T-helper 1 cell treated with Interleukin-12 subunit alpha and Interleukin-12 subunit beta and Interleukin-4 antibody, amounts not matched to agents 30 ng/mL and 1 ng/mL, for 36 hours (primary cell): ENCODE measurements at regions not wholly inside any gene's neighbourhood (a gene's known extent, or its start where the extent isn't known, plus 50 kb on each side); places are given as distances from the start of the nearest gene placed in this dataset.
"Not testable (repeated sequence)": the region's sequence is repeated elsewhere in the genome, so short reads cannot be mapped to it uniquely, and the experiment has no call there.

ENCODE experiments used
- intact Hi-C: fragments of 100-400 bp; cut with micrococcal nuclease; formaldehyde crosslinking; loops from one replicate; pipeline ENCODE4 v1.15.1; 2024

DNA sequence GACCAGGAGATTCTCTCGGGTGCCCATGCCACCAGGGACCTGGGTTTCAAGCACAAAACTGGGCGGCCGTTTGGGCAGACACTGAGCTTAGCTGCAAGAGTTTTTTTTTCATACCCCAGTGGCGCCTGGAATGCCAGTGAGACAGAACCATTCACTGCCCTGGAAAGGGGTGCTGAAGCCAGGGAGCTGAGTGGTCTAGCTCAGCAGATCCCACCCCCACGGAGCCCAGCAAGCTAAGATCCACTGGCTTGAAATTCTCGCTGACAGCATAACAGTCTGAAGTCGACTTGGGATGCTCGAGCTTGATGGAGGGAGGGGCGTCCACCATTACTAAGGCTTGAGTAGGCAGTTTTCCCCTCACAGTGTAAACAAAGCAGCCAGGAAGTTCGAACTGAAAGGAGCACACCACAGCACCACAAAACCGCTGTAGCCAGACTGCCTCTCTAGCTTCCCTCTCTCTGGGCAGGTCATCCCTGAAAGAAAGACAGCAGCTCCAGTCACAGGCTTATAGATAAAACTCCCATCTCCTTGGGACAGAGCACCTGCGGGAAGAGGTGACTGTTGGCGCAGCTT, 157.7 kb downstream of the GIPC2 start:
- intact Hi-C loops: not testable (repeated sequence)

DNA sequence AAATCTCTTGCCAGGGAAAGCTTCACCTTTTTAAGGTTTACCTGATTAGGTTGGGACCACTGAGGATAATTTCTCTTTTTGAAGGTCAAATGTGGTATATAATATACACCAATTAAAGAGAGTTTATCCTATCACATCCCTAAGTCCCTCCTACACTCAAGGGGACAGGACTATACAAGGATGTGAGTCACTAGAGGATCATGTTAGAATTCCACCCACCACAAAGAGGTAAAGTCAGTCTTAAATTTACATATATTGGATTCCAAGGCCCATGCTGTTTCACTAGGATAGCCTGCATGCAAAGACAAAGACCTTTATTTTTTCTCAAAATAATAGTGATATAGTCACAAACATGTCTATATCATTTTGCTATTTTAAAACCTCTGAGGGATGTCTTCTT, 164.4 kb downstream of the GIPC2 start:
- intact Hi-C loops: no loop called here

DNA sequence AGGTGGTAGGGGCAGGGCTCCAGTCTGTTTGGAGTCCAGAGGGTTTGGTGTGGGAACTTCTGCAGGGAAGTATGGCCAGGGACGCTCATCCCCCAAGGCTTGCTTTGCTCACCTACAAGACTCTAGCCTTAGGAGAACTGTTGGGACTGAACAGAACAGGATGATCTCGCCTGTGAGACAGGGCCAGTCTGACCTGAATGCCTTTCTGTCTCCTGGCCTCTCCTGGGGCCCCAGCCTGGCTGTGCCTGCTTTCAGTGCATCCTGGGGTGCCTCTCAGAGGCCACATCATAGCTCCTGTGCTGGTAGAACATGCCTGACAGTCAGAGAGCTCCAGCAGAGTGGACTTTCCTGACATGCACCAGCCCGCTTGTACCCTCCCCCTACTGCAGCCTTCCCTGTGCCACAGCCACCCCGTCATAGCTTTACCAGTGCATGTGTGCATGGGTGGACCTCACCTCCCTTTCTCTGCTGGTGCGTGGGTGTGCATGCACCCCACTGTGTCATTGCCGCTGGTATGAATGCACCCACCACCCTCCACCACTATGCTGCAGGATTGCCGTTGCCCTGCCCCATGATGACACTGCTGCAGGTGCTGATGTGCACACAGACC, 165.8 kb downstream of the GIPC2 start:
- intact Hi-C loops: no loop called here

DNA sequence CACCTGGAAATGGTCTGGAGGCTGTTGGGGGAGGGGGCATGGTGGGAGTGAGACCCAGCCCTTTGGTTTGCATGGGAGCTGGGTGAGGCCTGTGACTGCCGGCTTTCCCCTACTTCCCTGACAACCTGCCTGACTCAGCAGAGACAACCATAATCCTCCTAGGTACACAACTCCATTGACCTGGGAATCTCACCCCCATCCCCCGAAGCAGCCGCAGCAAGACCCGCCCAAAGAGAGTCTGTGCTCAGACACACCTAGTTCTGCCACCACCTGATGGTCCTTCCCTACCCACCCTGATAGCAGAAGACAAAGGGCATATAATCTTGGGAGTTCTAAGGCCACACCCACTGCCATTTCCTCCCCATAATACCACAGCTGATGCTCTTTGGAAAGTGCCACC, 168.6 kb downstream of the GIPC2 start:
- intact Hi-C loops: no loop called here

DNA sequence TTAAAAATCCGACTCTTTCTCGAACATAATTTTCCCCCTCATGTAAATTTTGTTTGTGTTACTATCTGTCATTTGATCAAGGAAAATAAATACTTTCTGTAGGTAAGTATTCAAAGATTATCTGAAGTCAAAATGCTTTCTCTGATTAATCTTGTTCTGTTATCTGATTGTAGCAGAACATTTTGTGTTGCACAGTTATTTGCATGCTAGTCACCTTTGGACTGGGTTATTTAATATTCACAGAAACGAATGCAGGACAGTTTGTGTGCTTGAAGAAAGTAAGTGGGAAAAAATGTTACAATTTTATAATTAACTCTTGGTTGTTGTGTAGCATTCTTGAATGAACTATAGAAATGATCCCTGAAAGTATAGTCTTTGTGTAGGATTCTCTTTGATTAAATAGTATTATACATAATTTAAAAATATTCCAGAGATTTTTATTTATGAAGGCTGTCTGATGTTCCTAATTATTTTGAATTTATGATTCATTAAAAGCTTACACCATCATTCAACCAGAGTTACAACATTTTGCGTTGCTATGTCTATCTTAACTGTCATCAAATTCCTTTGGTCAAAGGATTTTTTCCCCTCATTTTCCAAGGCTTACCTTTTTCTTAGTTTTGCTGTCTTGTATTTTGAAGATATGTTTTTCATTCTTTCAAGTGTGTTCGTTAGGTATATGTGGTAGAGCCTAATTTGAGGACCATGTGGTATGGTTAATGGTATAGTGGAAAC, 176.6 kb downstream of the GIPC2 start:
- intact Hi-C loops: no loop called here

DNA sequence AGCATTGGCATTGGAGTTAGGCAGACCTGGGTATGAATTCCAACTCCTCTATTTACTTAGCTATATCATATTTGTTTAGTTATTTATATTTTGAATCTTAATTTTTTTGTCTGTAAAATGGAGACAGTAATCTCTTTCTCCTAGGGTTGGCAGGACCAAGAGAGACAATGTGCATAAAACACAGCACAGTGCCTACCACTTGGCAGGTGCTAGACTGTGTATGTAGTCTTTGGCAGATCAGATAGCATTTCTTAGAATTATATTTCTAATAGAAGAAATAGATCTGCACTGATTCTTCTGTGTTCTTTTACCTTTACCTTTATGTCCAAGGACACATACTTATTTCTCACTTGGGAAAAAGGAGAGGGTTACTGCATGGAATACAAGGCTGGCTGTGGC, 177.2 kb downstream of the GIPC2 start:
- intact Hi-C loops: no loop called here

DNA sequence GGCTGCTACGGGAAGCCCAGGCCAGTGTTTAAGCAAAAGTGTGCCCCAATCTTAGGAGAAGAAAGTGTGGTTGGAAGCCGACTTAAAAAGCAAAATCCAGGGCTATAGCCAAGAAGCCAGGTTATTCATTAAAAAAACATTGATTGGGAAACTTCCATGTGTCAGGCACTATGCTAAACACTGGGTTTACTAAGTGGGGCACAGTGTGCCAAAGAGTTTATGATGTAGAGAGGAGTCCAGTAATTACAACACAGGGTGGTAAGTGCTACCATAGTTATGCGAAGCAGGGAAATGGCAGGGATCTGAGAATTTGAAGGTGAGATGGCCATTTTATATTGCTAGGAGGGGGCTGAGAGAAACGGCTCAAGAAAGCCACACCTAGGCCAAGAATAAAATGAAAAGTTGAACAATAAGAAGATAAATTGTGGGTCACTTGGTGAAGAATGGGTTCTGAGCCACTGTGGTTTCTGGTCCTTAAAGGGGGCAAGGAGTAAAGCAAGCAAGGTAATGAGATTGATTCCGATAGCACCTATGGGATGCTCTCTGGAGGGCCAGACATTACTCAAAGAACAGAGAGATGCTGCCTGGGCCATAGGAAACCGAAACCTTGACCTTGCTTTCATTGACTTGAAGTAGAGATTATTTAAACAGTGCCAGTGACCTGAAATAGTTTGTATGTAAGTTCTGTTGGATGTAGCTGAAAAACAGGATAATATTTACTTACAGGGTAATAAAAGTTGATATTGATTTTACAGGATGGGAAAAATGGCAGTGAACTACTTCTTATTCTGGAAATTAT, 177.8 kb downstream of the GIPC2 start:
- intact Hi-C loops: no loop called here

DNA sequence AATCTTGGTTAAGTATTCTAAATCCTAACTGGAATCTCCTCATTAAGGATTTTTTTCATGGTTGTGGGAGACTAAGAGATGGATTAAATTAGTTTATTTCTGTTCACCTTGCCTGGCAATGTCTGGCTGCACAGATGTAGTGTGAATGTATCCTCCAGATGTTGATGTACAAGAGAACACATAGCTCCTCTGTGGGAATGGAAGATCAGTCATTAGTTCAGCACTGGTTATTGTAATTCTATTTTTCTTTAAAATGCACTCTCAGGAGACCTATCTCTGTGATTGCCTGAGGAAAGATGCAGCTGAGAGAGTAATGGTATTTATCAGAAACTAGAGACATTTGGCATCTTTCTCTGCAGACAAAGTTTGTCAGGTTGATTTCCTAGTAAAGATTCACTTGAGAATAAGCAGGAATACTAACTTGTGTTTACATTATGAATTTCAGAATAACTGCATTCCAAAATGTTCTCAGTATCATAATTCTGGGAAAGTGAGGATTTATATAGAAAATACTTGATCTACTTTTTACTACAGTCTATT, 178.6 kb downstream of the GIPC2 start:
- intact Hi-C loops: no loop called here

DNA sequence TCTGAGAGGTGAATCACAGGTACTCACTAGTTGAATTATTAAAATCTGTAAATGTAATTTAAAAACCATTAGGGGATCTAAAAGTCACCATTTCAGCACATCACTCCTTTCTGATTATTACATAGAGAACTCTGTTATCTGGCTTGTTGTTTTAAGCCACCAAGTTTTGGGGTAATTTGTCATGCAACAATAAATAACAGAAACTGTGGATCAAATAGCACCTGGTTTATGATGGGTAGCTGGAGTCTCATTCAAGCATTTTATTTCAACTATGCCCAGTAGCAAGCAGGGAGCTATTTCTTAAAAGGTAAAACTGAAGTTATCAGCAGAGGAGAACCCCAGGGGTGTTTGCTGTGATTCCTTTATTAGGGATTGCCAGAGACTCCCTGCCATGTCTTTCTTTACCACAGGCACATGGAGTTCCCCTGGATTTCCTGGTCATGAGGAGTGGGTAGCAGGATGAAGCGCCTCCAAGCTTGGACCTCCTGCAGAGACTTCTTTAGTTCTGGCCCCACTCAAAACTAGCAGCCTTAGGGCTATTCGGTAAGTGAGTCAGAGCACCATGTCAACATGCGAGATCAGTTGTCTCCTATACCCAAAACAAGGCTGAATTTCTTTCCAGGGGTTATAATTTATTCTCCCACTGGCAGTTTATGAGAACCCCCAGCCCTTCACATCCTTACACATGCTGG, 179.2 kb downstream of the GIPC2 start:
- intact Hi-C loops: no loop called here

DNA sequence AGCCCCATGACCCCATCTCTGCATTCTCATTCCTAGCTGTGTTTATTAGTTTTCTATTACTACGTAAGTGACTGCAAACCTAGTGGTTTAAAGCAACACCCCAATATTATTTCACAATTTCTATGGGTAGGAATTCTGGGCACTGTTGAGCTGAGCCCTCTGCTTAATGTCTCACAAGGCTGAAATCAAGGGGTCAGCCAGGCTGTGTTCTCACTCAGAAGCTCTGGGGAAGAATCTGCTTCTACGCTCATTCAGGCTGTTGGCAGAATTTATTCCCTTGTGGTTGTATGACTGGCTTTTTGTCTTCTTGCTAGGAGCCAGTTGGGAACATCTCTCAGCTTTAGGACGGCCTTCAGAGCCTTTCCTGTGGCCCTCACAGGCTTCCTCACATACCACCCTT, 181.0 kb downstream of the GIPC2 start:
- intact Hi-C loops: no loop called here

DNA sequence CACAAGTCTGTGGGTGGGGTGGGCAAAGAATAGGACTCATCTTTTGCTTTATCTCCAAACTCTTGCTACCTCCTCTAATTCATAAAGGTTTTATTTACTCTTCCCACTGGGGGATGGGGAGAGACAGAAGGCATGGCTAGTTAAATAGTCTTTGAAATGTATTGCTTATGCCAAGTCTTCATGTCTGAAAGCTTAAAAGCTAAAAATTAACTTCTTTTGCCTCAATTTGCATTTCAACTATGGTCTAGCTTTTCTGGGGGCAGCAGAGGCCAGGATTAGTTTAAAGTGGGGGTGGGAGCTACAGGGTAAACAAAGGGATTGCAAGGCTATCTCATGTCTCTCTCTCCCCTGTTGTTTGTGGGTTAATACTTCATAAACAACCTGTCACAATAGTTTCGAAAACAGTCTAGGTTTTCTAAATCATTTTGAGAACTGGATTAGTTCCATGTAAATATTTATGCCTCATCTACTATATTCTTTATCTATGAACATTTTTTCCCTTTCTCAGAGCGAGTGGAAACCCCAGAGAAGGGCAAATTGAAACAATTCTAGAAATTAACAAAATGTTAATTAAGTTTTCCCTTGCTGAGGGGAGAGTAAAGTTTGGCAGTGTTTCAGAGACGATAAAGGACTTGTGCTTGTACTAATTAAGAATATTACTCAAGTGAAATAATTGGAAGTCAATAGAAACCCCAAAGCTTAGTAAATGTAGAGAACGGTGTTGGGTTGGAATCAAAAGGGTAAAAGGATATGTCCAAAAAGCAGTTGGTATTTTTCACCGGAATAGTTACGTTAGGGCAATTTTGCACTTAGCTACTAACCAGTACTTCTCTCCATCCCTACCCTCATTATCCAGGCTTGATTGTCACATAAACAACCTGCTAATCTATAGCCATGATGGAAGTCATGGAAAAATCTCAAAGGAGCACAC, 182.2 kb downstream of the GIPC2 start:
- intact Hi-C loops: no loop called here

DNA sequence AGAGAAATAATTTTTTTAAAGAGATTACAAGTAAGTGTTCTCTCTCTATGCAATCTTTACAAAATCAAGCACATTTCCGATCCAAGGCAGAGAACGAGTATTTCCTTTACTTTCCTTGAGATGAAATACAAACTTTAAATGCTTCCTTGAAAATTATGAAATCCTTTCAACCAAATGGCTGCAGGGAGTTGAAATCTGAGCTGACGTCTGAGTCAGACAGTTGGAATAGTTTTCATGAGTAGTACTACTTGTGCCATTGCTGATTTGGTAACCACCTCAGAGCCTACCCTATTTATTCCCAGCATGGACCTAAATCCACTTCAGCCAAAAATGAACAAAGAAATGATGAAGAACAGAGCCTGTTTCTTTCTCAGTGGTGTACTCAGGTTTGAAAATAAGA, 183.6 kb downstream of the GIPC2 start:
- intact Hi-C loops: no loop called here

DNA sequence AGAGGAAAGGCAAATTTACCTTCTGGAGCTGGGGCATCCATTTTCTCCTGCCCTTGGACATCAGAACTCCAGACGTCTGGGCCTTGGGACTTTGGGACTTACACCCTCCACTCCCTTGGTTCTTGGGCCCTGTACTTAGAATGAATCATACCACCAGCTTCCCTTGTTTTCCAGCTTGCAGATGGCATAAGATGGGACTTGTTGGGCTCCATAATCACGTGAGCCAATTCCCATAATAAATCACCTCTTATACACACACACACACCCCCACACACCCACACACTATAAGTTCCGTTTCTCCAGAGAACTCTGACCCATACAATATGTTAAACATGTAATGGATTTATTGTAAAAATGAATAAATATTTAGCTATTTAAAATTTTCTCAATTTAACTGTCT, 185.7 kb downstream of the GIPC2 start:
- intact Hi-C loops: no loop called here

DNA sequence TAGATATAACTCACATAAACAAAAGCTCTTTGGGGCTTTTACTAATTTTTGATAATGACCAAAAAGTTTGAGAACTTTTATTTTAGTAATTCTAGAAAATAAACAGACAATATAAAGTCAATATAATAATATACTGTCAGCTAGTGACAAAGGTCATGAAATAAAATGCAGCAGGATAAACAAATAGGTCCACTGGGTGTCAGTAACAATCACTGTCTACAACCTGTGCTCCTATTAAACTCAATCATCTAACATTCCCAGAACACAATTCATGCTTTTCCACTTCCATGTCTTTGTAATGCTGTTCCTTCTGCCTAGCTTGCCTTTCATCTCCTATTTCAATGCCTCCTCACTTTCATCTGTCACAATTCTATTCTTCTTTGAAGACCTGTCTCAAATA, 186.1 kb downstream of the GIPC2 start:
- intact Hi-C loops: no loop called here

DNA sequence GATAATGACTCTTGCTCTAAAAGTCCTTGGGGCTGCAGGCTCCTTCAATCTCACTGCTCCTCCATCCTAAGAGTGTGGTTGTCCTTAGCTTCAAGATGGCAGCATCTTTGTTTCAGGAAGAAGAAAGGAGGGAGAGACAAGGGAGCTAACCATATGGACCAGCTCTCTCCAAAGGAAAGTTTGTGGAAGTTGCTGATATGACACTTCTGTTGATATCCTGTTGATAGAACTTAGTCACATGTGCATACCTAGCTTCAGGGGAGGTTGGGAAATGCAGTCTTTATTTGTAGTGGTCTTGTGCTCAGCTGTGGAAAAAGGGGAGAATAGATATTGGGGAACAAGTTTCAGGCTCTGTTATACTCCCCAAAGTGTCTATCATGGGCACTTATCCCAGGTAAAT, 186.9 kb downstream of the GIPC2 start:
- intact Hi-C loops: no loop called here

DNA sequence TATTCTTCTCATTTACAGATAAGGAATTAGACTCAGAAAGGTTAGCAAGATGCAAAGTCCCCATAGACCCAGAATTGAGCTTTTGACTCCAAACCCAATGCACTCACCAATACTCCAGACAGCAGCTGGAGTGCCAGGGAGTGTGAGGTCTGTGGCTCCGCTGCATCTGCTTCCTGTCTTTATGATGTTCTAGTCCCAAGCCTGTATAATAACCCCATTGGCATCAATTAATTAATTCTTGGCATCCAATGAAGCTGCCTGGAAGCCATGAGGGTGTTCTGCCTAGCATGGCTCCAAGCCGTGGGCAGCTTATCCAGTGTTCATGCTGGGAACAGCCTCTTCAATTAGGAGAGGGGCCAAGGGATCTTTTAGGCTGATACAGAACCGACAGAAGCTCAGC, 188.7 kb downstream of the GIPC2 start:
- intact Hi-C loops: no loop called here

DNA sequence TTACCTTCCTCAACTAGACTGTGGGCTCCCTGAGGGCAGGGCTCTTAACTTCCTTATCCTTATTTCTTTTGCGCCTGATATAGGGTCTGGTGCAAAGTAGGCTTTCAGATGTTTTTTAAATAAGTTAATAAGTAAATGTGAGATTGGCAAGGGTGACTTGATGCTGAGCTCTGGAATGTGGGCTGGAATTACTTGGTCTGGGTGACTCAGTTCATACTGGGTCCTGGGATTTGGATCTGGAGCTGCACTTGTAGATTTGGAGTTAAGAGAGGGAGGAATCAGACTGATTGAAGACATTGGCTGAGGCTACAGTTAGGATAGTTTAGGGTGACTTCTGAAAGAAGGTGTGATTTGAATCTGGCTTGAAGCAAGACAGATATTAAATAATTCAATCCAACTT, 190.9 kb downstream of the GIPC2 start:
- intact Hi-C loops: no loop called here

DNA sequence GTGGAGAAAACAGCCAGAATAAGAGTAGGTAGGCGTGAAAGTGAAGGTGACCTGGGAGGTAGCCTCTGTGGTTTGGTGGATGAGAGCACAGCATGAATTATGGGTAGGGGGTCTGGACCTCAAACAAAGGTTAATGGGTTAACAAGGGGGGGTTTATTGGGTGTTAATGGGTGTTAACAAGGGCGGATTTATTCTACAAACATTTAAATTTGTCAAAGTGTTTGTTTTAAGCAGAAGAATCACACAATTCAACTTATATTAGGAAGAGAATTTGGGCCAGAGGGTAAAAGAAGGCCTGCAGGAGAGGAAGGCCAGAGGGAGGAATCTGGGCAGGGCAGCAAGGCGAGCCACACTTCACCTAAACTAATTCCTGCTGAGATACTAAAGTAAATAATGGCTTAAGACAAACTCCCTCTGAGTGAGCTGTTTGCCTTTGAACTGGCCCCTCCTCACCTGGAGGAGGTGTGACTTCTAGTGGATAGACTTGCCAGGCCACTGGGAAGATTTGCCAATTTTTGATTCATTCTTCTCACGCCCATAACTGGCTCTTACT, 191.7 kb downstream of the GIPC2 start:
- intact Hi-C loops: no loop called here

DNA sequence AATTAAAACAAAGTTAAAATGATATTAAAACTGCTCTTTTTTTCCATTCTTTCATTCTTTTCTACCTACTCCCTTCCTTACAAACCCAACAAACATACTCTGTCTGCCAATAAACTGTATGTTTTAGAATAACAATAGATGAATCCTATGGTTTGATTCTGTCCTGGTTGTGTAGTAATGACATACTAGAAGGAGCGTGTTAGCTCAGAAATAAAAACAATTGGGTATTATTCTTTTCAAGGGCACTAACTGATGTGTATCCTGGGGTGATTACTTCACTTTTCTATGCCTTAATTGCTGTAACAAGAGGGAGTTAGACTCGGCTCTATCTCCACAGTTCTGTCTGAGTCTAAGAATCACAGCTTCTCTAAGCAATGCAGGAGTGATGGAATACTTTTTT, 194.4 kb downstream of the GIPC2 start:
- intact Hi-C loops: no loop called here

DNA sequence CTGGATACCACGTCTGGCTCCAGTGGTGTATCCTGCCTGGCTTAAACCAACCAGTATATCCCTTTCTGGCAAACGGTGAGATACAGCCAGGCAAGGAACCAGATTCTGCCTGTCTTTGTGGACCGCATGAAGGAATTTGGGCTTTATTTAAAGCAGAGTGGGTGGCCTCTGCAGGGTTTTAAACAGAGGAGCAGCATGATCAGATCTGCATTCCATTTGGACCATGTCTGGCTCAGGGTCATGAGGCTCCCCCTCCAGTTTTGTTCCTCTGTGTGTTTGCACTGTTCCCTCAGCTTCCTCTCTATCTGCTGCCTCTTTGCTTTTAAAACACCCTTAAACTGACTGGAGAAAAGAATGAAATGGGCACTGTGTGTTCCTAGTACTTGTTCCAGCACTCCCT, 195.0 kb downstream of the GIPC2 start:
- intact Hi-C loops: no loop called here
